ENCODE measurements at regions not wholly inside any gene's neighbourhood (a gene's known extent, or its start where the extent isn't known, plus 50 kb on each side); places are given as distances from the start of the nearest gene placed in this dataset.
"Not testable (repeated sequence)": the region's sequence is repeated elsewhere in the genome, so short reads cannot be mapped to it uniquely, and the experiment has no call there.

DNA sequence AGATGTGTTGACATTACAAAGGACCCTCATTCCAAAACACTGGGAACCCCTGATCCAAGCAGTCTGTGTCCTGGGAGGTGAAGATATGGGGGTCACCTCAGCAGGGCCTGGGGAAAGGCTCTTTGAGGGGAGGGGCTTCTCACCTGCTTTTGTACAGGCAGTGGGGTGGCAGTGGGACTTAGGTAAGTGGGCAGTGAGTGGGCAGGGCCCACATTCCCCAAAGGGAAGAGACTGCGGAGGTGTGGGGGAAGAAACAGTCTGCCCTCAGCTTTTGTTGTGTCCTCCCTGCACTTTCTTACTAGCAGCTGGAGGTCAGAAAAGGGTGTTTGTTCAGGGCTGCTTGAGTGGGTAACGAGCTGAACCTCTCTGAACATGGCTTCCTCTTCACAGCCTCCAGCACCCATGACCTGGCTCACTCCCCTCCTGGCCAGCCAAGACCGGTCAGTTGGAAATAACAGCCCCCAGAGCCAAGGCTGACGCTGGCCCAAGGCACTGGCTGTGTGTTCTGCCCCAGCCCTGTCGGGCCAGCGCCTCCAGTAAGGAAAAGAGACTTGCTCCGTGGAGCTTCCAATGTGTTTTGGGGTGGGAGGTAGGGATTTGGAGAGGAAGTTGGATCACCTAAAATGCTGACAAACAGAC is 173.5 kb downstream of the PSMG1 start:
- intact Hi-C loops (cut with micrococcal nuclease): loop anchor here (5.0 kb wide), 2 partner anchors 68 to 202 kb away; partner anchors contain the start of gene ETS2
- peaks cover 7% of the 10 kb centered on the region for H3K27me3 Mint-ChIP-seq
- H3K27ac Mint-ChIP-seq: peak overlapping the region; percentile 16
- no peak overlapping the region for H3K4me3 Mint-ChIP-seq
- H3K4me1 Mint-ChIP-seq (ENCODE audit: low read depth): peaks cover 47% of the 10 kb centered on the region
- no peaks in the 10 kb centered on the region for H3K36me3 Mint-ChIP-seq (ENCODE audit: low read depth)
- no peaks in the 10 kb centered on the region for H3K9me3 Mint-ChIP-seq

DNA sequence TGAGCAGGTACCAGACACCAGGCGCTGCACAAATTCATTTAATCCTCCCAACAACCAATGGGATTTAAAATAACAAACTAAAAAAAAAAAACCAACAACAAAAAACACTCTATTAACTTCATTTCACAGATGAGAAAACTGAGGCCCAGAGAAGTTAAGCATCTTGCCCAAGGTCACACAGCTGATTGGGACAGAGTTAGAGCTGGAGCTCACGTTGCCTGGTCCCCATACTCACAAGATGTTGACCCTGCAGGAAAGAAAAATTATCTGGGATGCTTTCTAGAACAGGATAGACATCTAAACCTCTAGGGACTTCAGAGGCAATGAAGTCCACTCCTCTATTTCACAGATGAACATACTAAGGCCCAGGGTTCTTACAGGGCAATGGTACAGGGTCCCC is 175.3 kb downstream of the PSMG1 start:
- Mint-ChIP-seq H3K27ac (no peak overlapping the region), H3K36me3 (ENCODE audit: low read depth) (no peaks in the 10 kb centered on the region), H3K4me3 (no peak overlapping the region), H3K27me3 (peaks cover 9% of the 10 kb centered on the region), H3K4me1 (ENCODE audit: low read depth) (peaks cover 61% of the 10 kb centered on the region), H3K9me3 (no peaks in the 10 kb centered on the region)
- intact Hi-C loops (cut with micrococcal nuclease): loop anchor here (5.0 kb wide), 2 partner anchors 69 to 201 kb away; partner anchors contain the start of gene ETS2

DNA sequence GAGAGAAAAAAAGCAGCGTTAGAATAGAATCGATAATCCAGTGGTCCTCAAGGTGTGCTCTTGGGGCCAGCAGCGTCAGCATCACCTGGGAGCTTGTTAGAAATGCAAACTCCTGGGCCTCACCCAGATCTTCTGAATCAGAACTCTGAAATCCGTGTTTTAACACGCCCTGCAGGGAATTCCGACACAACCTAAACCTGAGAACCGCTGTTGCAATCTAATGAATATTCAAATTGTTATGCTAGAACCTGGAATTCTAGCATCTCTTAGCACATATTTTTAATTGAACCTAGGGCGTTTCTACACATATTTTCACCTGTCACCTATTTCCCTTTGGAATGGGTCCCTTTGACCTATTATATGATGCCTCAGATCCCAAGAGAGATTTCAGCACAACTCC is 175.7 kb downstream of the PSMG1 start:
- Mint-ChIP-seq H3K4me3 (no peak overlapping the region), H3K27ac (peak overlapping the region; percentile 86), H3K36me3 (ENCODE audit: low read depth) (no peaks in the 10 kb centered on the region), H3K9me3 (no peaks in the 10 kb centered on the region), H3K4me1 (ENCODE audit: low read depth) (peaks cover 66% of the 10 kb centered on the region), H3K27me3 (peaks cover 10% of the 10 kb centered on the region)
- intact Hi-C loops (cut with micrococcal nuclease): loop anchor here (5.0 kb wide), 2 partner anchors 70 to 200 kb away; partner anchors contain the start of gene ETS2

DNA sequence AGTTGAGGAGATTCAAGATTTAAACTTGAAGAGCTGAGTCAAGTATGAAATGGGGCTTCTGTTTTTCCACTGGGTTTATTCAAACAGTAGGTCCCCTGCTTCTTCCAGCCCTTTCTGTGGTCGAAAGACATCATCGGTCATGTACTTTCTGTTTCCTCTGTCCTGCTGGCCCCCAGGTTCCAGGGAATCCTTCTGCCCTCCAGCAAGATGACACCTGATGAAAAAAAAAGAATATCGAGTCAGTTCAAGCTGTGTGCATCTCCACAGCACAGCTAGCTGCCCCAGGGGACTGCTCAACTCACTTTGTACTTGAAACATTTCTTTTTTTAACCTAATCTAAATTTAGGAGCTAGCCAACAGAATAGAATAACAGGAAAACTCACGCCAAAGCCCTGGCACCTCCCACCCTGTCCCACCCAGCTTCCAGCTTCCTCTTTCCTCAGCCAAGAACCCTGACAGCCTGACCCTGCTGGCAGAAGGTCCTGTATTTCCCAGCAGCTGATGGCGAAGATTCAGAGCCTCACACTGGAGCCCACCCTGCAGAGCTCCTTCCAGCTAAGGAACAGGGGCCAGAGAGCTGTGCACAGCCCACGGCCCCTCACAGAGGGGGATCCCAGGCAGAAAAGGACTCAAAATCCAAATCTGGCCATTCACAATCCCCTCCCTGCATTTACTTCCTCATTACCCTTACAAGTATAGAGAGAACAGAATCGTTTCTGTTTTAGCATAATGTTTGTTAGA is 176.5 kb downstream of the PSMG1 start:
- Mint-ChIP-seq H3K4me1 (ENCODE audit: low read depth) (peaks cover 72% of the 10 kb centered on the region), H3K4me3 (peak overlapping the region; percentile 55), H3K36me3 (ENCODE audit: low read depth) (no peaks in the 10 kb centered on the region), H3K27me3 (peaks cover 13% of the 10 kb centered on the region), H3K27ac (peak overlapping the region; percentile 86), H3K9me3 (no peaks in the 10 kb centered on the region)
- intact Hi-C loops (cut with micrococcal nuclease): loop anchor here (5.0 kb wide), 2 partner anchors 71 to 199 kb away; partner anchors contain the start of gene ETS2

DNA sequence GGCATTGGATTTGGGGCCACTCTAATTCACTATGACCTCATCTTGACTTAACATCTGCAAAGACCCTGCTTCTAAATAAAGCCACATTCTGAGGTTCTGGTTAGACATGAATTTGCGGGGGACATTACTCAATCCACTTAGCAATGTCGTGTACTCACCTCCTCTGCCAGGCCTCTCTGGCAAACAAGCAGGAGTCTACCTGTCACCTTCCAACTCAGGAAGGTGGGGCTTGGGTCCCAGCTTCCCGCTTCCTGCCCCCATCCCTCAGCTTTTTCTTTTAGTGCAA is 177.8 kb downstream of the PSMG1 start:
- Mint-ChIP-seq H3K27me3 (peaks cover 13% of the 10 kb centered on the region), H3K36me3 (ENCODE audit: low read depth) (no peaks in the 10 kb centered on the region), H3K4me3 (no peak overlapping the region), H3K4me1 (ENCODE audit: low read depth) (peaks cover 84% of the 10 kb centered on the region), H3K9me3 (no peaks in the 10 kb centered on the region), H3K27ac (peak overlapping the region; percentile 86)
- intact Hi-C loops (cut with micrococcal nuclease): loop anchor here (5.0 kb wide), 2 partner anchors 72 to 198 kb away; partner anchors contain the start of gene ETS2

DNA sequence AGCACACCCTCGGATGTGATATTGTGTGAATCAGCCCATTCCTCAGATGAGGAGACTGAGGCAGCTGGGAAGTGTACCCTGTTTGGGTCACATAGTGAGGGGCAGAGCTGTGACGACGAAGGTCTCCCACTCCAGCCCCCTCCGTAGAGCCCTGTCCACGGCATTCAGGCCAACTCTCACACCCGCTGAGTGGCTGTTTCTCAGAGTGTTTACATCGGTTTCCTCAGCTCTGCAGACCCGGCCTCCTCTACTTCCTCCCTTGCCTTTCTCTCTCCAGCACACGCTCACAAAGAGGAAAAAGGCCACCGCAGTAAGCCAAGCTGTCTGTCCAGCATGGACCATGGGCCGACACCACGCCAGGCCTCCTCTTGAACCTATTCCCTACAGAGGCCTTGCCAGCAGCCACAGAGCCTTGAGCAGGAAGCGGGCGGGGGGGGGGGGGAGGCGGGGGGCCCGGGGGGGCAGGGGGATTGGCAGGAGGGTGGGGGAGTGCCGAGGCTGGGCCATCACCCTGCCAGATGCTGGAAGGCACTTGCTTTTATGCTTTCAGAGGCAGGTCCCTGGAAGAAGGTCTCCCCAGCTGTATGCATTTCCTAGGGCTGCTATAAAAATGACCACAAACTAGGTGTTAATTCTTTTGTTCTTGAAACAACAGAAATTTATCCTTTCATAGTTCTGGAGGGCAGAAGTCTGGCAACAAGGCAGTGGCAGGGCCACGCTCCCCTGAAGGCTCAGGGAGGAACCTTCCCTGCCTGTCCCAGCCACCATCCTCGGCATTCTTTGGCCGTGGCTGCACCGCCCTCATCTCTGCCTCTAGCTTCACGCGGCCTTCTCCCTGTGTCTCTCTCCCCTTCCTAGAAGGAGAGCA is 178.4 kb downstream of the PSMG1 start:
- H3K36me3 Mint-ChIP-seq (ENCODE audit: low read depth): no peaks in the 10 kb centered on the region
- H3K27me3 Mint-ChIP-seq: peaks cover 18% of the 10 kb centered on the region
- peak overlapping the region; percentile 42 for H3K4me3 Mint-ChIP-seq
- no peaks in the 10 kb centered on the region for H3K9me3 Mint-ChIP-seq
- intact Hi-C loops (cut with micrococcal nuclease): loop anchor here (5.0 kb wide), 3 partner anchors 72 to 198 kb away; partner anchors contain the start of gene ETS2
- H3K27ac Mint-ChIP-seq: peak overlapping the region; percentile 86
- peaks cover 88% of the 10 kb centered on the region for H3K4me1 Mint-ChIP-seq (ENCODE audit: low read depth)

DNA sequence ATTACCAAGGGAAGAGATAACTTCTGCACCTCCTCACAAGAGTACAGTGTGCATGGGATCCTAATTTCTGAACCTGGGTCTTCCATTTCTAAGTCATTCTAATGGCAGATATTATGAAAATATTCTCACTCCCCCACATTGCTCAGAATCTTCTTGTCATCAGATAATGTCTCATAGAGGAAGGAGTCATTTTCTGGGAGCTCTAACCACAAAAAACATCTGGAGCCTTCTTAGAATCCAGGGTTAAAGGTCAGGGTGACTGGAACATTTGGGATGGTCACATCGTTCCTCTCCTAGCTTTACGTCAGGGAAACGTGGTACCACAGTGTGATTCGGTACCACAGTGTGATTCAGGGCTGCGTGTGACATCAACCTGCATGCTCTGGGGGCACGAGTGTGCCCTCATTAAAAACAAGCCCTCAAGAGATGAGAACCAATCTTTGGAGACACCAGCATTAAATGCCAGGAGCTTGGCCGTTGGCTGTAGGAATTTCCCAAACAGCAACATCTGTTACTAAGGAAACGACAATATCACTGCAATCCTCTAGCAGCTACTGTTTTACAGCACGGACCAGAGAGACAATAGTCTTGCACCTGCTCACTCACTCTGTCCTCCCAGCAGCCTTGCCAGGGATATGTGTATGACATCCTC is 179.1 kb downstream of the PSMG1 start:
- Mint-ChIP-seq H3K9me3 (no peaks in the 10 kb centered on the region), H3K27ac (peak overlapping the region; percentile 86), H3K4me1 (ENCODE audit: low read depth) (peaks cover 90% of the 10 kb centered on the region), H3K4me3 (no peak overlapping the region), H3K36me3 (ENCODE audit: low read depth) (no peaks in the 10 kb centered on the region), H3K27me3 (peaks cover 18% of the 10 kb centered on the region)
- intact Hi-C loops (cut with micrococcal nuclease): loop anchor here (5.0 kb wide), 1 partner anchor 88 kb away; no protein-coding TSS in a partner anchor

DNA sequence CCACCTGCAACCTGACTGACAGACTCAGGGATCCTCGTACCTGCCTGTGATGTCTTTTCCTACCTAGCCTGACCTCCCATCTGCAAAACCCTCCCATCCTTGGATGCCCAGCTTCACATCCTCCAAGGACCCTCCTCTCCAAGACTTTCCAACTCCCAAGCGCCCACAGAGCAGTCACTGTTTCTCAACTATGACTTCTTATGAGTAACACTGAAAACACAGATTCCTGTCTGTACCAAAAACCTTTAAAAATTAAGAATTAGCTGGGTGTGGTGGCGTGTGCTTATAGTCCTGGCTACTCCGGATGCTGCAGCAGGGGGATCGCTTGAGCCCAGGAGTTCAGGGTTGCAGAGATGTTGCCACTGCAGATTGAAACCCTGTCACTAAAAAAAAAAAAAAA is 181.9 kb downstream of the PSMG1 start:
- Mint-ChIP-seq H3K27ac (peak overlapping the region; percentile 82), H3K4me3 (no peak overlapping the region), H3K27me3 (peaks cover 18% of the 10 kb centered on the region), H3K36me3 (ENCODE audit: low read depth) (no peaks in the 10 kb centered on the region), H3K9me3 (no peaks in the 10 kb centered on the region), H3K4me1 (ENCODE audit: low read depth) (peaks cover 93% of the 10 kb centered on the region)
- intact Hi-C loops (cut with micrococcal nuclease): loop anchor here (5.0 kb wide), 1 partner anchor 91 kb away; no protein-coding TSS in a partner anchor

DNA sequence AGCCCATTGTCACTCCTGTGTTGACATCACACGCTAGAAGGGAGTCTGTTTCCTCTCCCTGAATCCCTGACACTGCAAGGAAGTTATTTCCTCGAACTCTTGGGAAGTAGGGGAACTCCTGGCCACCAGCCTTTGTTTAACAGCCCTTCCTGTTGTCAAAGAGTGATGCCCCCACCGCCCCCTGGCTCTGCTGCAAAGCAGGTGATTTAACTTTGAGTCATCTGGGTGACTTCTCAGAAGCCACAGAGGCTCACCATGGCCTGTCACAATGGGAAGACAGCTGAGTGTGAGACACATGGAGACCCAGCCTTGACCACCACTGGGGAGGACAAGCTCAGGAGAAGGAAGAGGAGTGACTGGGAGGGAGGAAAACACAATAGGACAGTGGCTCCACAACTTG is 182.8 kb downstream of the PSMG1 start:
- Mint-ChIP-seq H3K9me3 (no peaks in the 10 kb centered on the region), H3K4me3 (no peak overlapping the region), H3K27ac (peak overlapping the region; percentile 82), H3K27me3 (peaks cover 26% of the 10 kb centered on the region), H3K36me3 (ENCODE audit: low read depth) (no peaks in the 10 kb centered on the region), H3K4me1 (ENCODE audit: low read depth) (peaks cover 93% of the 10 kb centered on the region)
- intact Hi-C loops (cut with micrococcal nuclease): loop anchor here (5.0 kb wide), 1 partner anchor 92 kb away; no protein-coding TSS in a partner anchor

DNA sequence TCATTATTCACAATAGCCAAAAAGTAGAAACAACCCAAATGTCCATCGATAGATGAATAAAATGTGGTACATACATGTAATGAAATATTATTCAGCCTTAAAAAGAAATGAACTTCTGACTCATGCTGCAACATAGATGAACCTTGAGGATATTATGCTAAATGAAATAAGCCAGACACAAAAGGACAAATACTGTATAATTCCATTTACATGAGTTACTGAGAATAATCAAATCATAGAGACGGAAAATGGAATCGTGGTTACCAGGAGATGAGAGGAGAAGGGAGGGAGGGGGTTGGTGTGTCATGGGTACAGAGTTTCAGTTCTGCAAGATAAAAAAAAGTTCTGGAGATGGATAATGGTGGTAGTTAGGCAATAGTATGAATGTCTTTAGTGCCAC is 184.1 kb downstream of the PSMG1 start:
- no peak overlapping the region for H3K4me3 Mint-ChIP-seq
- peaks cover 35% of the 10 kb centered on the region for H3K27me3 Mint-ChIP-seq
- peaks cover 92% of the 10 kb centered on the region for H3K4me1 Mint-ChIP-seq (ENCODE audit: low read depth)
- H3K27ac Mint-ChIP-seq: peak overlapping the region; percentile 82
- no peaks in the 10 kb centered on the region for H3K9me3 Mint-ChIP-seq
- intact Hi-C loops (cut with micrococcal nuclease): loop anchor here (2.0 kb wide), 1 partner anchor 14 kb away; no protein-coding TSS in a partner anchor
- no peaks in the 10 kb centered on the region for H3K36me3 Mint-ChIP-seq (ENCODE audit: low read depth)

DNA sequence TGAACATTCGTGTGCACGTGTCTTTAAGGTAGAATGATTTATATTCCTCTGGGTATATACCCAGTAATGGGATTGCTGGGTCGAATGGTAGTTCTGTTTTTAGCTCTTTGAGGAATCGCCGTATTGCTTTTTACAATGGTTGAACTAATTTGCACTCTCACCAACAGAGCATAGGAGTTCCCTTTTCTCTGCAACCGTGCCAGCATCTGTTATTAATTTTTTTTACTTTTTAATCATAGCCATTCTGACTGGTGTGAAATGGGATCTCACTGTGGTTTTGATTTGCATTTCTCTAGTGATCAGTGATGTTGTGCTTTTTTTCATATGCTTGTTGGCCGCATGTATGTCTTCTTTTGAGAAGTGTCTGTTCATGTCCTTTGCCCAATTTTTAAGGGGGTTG is 185.0 kb downstream of the PSMG1 start:
- H3K4me3 Mint-ChIP-seq; H3K9me3 Mint-ChIP-seq; H3K36me3 Mint-ChIP-seq (ENCODE audit: low read depth): not testable (repeated sequence)
- peaks cover 92% of the 10 kb centered on the region for H3K4me1 Mint-ChIP-seq (ENCODE audit: low read depth)
- intact Hi-C loops (cut with micrococcal nuclease): loop anchor here (2.0 kb wide), 1 partner anchor 13 kb away; no protein-coding TSS in a partner anchor
- H3K27me3 Mint-ChIP-seq: peaks cover 39% of the 10 kb centered on the region
- H3K27ac Mint-ChIP-seq: peak overlapping the region; percentile 65

DNA sequence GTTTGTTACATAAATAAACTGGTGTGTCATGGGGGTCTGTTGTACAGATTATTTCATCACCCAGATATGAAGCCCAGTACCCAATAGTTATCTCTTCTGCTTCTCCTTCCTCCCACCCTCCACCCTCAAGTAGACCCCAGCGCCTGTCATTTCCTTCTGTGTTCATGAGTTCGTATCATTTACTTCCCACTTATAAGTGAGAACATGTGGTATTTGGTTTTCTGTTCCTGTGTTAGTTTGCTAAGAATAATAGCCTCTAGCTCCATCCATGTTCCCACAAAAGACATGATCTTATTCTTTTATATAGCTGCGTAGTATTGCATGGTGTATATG is 185.4 kb downstream of the PSMG1 start:
- Mint-ChIP-seq H3K27ac (peak overlapping the region; percentile 65), H3K4me1 (ENCODE audit: low read depth) (peaks cover 90% of the 10 kb centered on the region), H3K27me3 (peaks cover 39% of the 10 kb centered on the region)
- not testable (repeated sequence) for H3K36me3 Mint-ChIP-seq (ENCODE audit: low read depth); H3K4me3 Mint-ChIP-seq; H3K9me3 Mint-ChIP-seq
- intact Hi-C loops (cut with micrococcal nuclease): loop anchor here (2.0 kb wide), 1 partner anchor 13 kb away; no protein-coding TSS in a partner anchor

DNA sequence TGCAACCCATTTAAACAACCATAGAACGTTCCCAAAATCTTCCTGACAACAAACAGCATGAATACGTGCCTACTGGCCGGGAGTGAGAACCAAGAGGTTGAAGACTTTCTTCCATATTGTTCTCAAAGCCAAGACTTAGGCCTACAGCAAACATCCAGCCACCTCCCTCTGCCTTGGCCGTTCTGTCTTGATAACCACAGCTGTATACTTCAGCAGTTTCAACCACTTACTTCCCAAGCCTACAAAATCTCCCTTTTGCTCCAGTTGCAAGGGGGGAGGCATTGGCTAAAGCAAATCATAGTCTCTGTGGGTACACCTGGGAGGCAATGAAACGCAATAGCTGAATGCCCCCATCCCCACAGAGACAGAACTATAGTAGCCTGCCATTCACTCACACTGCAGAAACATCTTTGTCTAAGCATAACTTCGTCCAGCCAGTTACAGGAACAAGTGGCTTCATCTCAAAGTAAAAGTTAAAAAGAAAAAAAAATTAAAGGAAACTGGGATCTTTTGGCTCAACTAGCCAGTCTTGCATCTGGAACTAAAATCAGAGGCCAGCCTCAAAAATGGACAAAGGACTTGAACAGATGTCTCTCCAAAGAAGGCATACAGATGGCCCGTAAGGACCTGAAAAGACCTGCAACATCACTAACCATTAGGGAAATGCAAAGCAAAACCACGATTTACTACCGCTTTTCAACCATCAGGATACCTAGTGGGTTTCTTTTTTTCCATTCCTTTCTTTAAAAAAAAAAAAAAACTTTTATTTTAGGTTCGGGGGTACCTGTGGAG is 186.0 kb downstream of the PSMG1 start:
- no peaks in the 10 kb centered on the region for H3K9me3 Mint-ChIP-seq
- intact Hi-C loops (cut with micrococcal nuclease): no loop called here
- H3K27me3 Mint-ChIP-seq: peaks cover 38% of the 10 kb centered on the region
- peaks cover 91% of the 10 kb centered on the region for H3K4me1 Mint-ChIP-seq (ENCODE audit: low read depth)
- no peak overlapping the region for H3K4me3 Mint-ChIP-seq
- H3K36me3 Mint-ChIP-seq (ENCODE audit: low read depth): no peaks in the 10 kb centered on the region
- peak overlapping the region; percentile 54 for H3K27ac Mint-ChIP-seq
